Activated naive CD8-positive, alpha-beta T cell treated with anti-CD3 and anti-CD28 coated beads, Interleukin-2, amount 50 U/mL, for 24 hours (primary cell): ENCODE measurements at regions not wholly inside any gene's neighbourhood (a gene's known extent, or its start where the extent isn't known, plus 50 kb on each side); places are given as distances from the start of the nearest gene placed in this dataset.
"Not testable (repeated sequence)": the region's sequence is repeated elsewhere in the genome, so short reads cannot be mapped to it uniquely, and the experiment has no call there.

Experiments used
- ATAC-seq: fragments of 150-1000 bp; cut with Tn5 transposase; one replicate; pipeline ENCODE4 v1.10.0; 2021
- DNase-seq: peaks from one replicate; pipeline ENCODE4 v3.0.0; 2021
- H3K27ac Mint-ChIP-seq: one replicate; pipeline ENCODE4 v1.8.0; 2021; ENCODE audit warnings: mild to moderate bottlenecking, mixed read lengths
- H3K27me3 Mint-ChIP-seq: one replicate; pipeline ENCODE4 v1.8.0; 2021; ENCODE audit warnings: mixed read lengths
- H3K36me3 Mint-ChIP-seq: one replicate; pipeline ENCODE4 v1.8.0; 2021; ENCODE audit warnings: low read depth, mixed read lengths
- H3K4me1 Mint-ChIP-seq: one replicate; pipeline ENCODE4 v1.8.0; 2021; ENCODE audit warnings: mixed read lengths
- H3K4me3 Mint-ChIP-seq: one replicate; pipeline ENCODE4 v1.8.0; 2021; ENCODE audit warnings: mild to moderate bottlenecking, moderate library complexity, mixed read lengths
- H3K9me3 Mint-ChIP-seq: one replicate; pipeline ENCODE4 v1.8.0; 2021; ENCODE audit warnings: mixed read lengths

DNA sequence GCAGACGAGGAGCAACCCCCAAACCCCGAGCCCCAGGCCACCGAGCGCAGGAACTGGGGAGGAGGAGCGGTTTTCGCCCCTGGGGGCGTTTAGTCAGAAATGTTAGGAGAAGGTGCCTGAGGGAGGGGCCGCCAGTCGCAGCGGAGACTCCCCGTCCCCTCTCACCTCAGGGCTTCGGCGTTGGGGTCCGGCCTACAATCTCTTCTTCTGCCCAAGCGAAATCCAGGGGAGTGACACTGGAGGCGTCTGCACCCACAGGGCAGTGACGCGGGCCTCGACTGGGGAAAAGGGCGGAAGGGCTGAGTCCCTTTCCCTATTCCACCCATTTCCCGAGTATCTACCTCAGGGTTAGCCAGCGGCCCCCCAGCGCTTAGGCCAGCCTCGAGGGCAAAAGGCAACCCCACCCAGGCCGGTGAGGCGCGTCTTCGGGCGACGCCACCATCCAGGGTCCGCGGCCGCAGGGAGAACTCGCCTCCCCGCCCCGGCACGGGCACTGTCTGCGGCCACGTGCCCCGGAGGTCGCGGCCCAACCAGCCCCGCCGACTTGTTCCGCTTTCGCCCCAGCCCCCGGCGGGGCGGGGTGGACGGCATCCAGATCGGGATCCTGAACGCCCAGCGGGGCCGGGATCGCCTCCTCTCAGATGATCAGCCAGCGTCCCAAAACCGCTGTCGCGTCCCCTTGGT, 118.7 kb upstream of the BARHL2 start:
- no peak for DNase-seq

GRCh38 chr1:90834886-90835660, 118.0 kb upstream of the BARHL2 start:
- Mint-ChIP-seq H3K4me1 (peaks cover 18% of the 10 kb centered on the region), H3K27ac (no peak overlapping the region), H3K9me3 (no peaks in the 10 kb centered on the region), H3K27me3 (peaks cover 89% of the 10 kb centered on the region), H3K4me3 (peak overlapping the region; percentile 24), H3K36me3 (peaks cover 6% of the 10 kb centered on the region)
- ATAC-seq (peak; percentile 49), DNase-seq (no peak)

More for the DNA sequence above, 118.7 kb upstream of the BARHL2 start:
- no peaks in the 10 kb centered on the region for H3K9me3 Mint-ChIP-seq
- ATAC-seq: no peak
- no peak overlapping the region for H3K4me3 Mint-ChIP-seq
- peaks cover 6% of the 10 kb centered on the region for H3K36me3 Mint-ChIP-seq
- H3K27ac Mint-ChIP-seq: no peak overlapping the region
- H3K4me1 Mint-ChIP-seq: peaks cover 18% of the 10 kb centered on the region
- H3K27me3 Mint-ChIP-seq: peaks cover 94% of the 10 kb centered on the region

- DNase-seq (no peak), ATAC-seq (no peak)
- H3K27me3 Mint-ChIP-seq: peaks cover 86% of the 10 kb centered on the region
- H3K36me3 Mint-ChIP-seq: peaks cover 6% of the 10 kb centered on the region
- no peaks in the 10 kb centered on the region for H3K9me3 Mint-ChIP-seq
- peaks cover 18% of the 10 kb centered on the region for H3K4me1 Mint-ChIP-seq
- no peak overlapping the region for H3K27ac Mint-ChIP-seq
- H3K4me3 Mint-ChIP-seq: peak overlapping the region; percentile 24
Observed at GRCh38 chr1:90834354-90834885, 117.3 kb upstream of the BARHL2 start.

DNA sequence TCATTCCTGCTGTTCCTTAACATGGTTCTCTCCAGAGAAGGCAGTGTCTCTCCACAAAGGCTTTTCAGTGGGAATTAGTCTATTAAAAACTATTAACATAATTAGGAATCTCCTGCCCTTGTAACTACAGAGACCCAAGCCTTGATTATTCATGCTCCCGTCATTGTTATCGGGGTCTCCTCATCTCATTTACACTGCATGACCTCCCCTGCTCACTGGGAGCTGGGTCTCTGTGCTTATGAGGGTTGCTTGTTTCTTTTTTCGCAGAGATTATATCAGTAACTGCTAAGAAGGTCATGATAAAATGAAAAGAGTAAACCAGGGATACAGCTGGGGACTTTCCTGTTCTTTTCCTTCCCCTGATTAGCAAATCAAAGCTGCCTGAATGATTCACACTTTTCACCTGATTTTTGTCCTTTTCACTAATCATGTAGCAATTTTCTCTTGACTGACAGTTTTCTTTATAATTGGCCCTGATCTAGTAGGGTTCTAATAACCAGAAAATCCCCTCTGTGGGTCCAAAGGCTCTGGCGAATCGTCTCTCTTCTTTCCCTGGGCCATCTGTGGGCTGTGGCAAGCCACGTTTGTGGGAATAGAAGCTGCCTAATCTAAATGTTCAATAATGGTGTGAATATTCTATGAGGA, 116.5 kb upstream of the BARHL2 start:
- ATAC-seq (no peak), DNase-seq (no peak)
- no peak overlapping the region for H3K4me3 Mint-ChIP-seq
- peaks cover 86% of the 10 kb centered on the region for H3K27me3 Mint-ChIP-seq
- peaks cover 18% of the 10 kb centered on the region for H3K4me1 Mint-ChIP-seq
- peaks cover 6% of the 10 kb centered on the region for H3K36me3 Mint-ChIP-seq
- no peaks in the 10 kb centered on the region for H3K9me3 Mint-ChIP-seq
- no peak overlapping the region for H3K27ac Mint-ChIP-seq

GRCh38 chr1:90831910-90832309, 114.8 kb upstream of the BARHL2 start:
- Mint-ChIP-seq H3K27me3 (peaks cover 84% of the 10 kb centered on the region), H3K4me1 (peaks cover 18% of the 10 kb centered on the region), H3K9me3 (no peaks in the 10 kb centered on the region), H3K27ac (no peak overlapping the region), H3K4me3 (no peak overlapping the region), H3K36me3 (peaks cover 4% of the 10 kb centered on the region)
- DNase-seq (no peak), ATAC-seq (no peak)

DNA sequence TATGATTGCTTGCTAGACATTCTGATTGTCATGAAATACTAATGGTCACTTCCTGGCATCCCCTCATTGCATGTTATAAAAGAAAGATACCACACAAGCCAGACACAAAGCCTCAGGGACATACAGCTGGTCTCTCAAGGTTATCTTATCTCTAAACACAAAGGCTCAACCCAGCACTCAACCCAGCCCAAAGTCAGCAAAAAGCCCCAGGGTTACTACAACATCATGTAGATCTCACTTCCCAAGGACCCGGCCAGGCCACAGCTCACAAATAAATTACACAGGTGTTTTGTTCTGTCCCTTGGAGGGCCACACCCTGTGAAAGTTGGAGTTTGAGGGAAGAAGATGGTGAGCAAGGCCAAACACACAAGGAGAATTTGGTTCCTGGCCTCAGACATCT, 109.7 kb upstream of the BARHL2 start:
- Mint-ChIP-seq H3K27ac (no peak overlapping the region), H3K27me3 (peaks cover 58% of the 10 kb centered on the region), H3K36me3 (no peaks in the 10 kb centered on the region), H3K4me3 (no peak overlapping the region), H3K4me1 (no peaks in the 10 kb centered on the region), H3K9me3 (no peaks in the 10 kb centered on the region)
- DNase-seq (no peak), ATAC-seq (no peak)

DNA sequence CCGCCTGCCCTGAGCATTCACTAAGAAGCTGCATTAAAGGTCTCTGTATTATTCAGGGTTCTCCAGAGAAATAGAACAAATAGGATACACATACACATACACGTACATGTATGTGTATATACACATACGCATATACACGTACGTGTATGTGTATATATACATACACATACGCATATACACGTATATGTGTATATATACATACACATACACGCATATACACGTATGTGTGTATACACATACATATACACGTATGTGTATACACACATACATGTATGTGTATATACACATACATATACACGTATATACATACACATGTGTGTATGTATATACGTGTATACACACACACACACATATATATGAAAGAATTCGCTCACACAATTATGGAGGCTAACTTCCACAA, 108.9 kb upstream of the BARHL2 start:
- Mint-ChIP-seq H3K4me3 (no peak overlapping the region), H3K27ac (no peak overlapping the region), H3K36me3 (no peaks in the 10 kb centered on the region), H3K4me1 (no peaks in the 10 kb centered on the region), H3K27me3 (peaks cover 53% of the 10 kb centered on the region), H3K9me3 (no peaks in the 10 kb centered on the region)
- DNase-seq (no peak), ATAC-seq (no peak)

GRCh38 chr1:90824551-90824950, 107.4 kb upstream of the BARHL2 start:
- no peak for DNase-seq
- no peaks in the 10 kb centered on the region for H3K9me3 Mint-ChIP-seq
- H3K27ac Mint-ChIP-seq: no peak overlapping the region
- ATAC-seq: no peak
- no peaks in the 10 kb centered on the region for H3K36me3 Mint-ChIP-seq
- H3K27me3 Mint-ChIP-seq: peaks cover 49% of the 10 kb centered on the region
- no peak overlapping the region for H3K4me3 Mint-ChIP-seq
- H3K4me1 Mint-ChIP-seq: no peaks in the 10 kb centered on the region

DNA sequence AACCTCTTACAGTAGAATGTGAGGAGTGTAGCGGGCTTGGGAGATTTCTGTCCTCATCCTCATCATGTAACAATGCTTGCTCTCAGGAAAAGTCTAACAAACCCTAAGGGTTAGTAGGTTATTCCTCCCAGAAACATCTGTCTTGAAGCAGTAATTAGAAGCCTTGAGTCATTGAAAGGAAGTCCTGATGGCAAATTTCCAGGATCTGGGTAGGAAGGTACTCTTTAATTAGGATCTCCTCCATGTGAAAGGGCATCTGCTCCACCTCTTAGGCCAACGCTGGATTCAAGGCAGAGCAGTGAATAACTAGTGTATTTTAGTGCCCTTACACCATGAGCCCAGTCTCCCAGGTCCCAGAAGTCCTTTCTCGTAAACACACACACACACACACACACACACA, 106.6 kb upstream of the BARHL2 start:
- peaks cover 45% of the 10 kb centered on the region for H3K27me3 Mint-ChIP-seq
- ATAC-seq (no peak), DNase-seq (no peak)
- no peaks in the 10 kb centered on the region for H3K36me3 Mint-ChIP-seq
- H3K9me3 Mint-ChIP-seq: no peaks in the 10 kb centered on the region
- no peak overlapping the region for H3K4me3 Mint-ChIP-seq
- no peak overlapping the region for H3K27ac Mint-ChIP-seq
- H3K4me1 Mint-ChIP-seq: no peaks in the 10 kb centered on the region

DNA sequence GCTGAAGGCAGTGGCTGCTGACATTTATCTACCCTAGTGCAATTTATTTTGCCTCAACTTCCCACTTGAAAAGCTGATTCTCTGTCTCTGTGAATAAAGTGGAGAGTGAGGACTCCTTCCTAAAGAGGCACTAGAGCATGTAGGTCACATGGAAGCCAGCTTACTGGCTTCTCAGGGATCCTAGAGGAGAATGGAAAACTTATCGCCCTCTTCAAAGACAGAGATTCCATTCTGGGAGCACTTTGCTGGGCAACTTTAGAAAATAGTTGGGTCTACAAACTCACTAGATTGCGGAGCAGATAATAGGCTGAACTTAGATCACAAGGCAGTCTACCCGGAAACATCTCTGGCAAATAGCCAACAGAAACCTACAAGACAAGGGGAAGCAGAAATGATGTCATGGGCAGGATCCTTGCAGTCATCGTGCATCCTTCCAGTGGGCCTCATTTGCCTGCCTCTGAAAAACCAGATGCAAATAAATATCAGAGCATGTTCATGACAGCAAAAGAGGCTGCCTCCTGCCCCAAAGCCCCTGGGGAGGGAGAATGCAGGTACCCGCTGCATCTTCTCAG, 104.8 kb upstream of the BARHL2 start:
- H3K9me3 Mint-ChIP-seq: peaks cover 4% of the 10 kb centered on the region
- ATAC-seq: no peak
- H3K4me1 Mint-ChIP-seq: no peaks in the 10 kb centered on the region
- no peak overlapping the region for H3K27ac Mint-ChIP-seq
- H3K27me3 Mint-ChIP-seq: peaks cover 41% of the 10 kb centered on the region
- no peak overlapping the region for H3K4me3 Mint-ChIP-seq
- DNase-seq: no peak
- H3K36me3 Mint-ChIP-seq: no peaks in the 10 kb centered on the region

GRCh38 chr1:90821152-90821787, 104.2 kb upstream of the BARHL2 start:
- Mint-ChIP-seq H3K4me3 (no peak overlapping the region), H3K27me3 (peaks cover 41% of the 10 kb centered on the region), H3K9me3 (peaks cover 4% of the 10 kb centered on the region), H3K4me1 (no peaks in the 10 kb centered on the region), H3K27ac (no peak overlapping the region), H3K36me3 (no peaks in the 10 kb centered on the region)
- no peak for DNase-seq
- no peak for ATAC-seq

GRCh38 chr1:90820745-90821144, 103.6 kb upstream of the BARHL2 start:
- Mint-ChIP-seq H3K4me3 (no peak overlapping the region), H3K4me1 (no peaks in the 10 kb centered on the region), H3K27ac (no peak overlapping the region), H3K9me3 (peaks cover 4% of the 10 kb centered on the region), H3K27me3 (peaks cover 41% of the 10 kb centered on the region), H3K36me3 (no peaks in the 10 kb centered on the region)
- no peak for ATAC-seq
- DNase-seq: no peak

DNA sequence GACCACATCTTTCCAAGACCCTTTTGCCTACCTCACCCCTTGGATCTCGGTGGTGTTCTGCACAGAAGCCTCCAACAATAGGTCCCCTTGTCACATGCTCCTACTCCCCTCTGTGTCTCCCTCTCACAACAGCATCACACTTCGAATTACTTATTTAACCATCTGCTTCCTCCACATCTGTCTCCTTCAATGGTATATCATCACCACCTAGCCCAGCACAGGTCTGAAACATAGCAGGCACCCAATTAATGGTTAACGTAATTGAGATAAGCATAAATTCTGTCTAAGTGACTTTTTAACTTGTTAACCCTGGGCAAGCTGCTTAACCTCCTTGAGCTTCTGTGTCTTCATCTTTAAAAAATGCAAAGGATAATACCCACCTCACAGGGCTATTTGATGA, 100.3 kb upstream of the BARHL2 start:
- H3K4me3 Mint-ChIP-seq: no peak overlapping the region
- no peak for DNase-seq
- H3K4me1 Mint-ChIP-seq: no peaks in the 10 kb centered on the region
- no peak overlapping the region for H3K27ac Mint-ChIP-seq
- no peaks in the 10 kb centered on the region for H3K36me3 Mint-ChIP-seq
- peaks cover 4% of the 10 kb centered on the region for H3K9me3 Mint-ChIP-seq
- H3K27me3 Mint-ChIP-seq: peaks cover 30% of the 10 kb centered on the region
- ATAC-seq: no peak

GRCh38 chr1:90812237-90812636, 95.1 kb upstream of the BARHL2 start:
- not testable (repeated sequence) for H3K4me3 Mint-ChIP-seq, H3K9me3 Mint-ChIP-seq, H3K36me3 Mint-ChIP-seq, DNase-seq, H3K4me1 Mint-ChIP-seq, H3K27ac Mint-ChIP-seq, ATAC-seq
- H3K27me3 Mint-ChIP-seq: peaks cover 16% of the 10 kb centered on the region
